HG03025 (cell line): ENCODE measurements at regions not wholly inside any gene's neighbourhood (a gene's known extent, or its start where the extent isn't known, plus 50 kb on each side); places are given as distances from the start of the nearest gene placed in this dataset.

Experiments used
- ATAC-seq: cut with Tn5 transposase; IDR thresholded peaks from one replicate; pipeline ENCODE4 v1.9.1; 2021; ENCODE audit warnings: mild to moderate bottlenecking, moderate library complexity; ENCODE audit not compliant: unreplicated experiment, low FRiP score

DNA sequence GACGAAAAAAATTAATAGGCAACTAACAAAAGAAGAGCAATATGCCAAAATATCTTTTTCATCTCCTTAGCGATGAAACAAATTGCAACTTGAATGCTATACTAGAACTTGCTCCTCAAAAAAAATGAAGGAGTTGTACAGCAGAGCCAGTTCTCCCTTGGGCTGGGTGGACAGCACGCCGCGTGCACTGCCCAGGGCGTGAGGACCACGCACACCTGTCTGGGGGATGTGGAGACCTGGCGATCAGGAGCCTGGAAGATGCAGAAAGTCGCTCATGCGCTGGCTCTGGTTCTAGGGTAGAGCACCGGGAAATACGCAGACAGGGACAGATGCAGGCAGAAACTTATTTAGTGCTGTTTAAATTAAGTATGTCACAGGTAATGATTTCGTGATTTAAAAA is 342.0 kb upstream of the IRX4 start:
- ATAC-seq: no peak

DNA sequence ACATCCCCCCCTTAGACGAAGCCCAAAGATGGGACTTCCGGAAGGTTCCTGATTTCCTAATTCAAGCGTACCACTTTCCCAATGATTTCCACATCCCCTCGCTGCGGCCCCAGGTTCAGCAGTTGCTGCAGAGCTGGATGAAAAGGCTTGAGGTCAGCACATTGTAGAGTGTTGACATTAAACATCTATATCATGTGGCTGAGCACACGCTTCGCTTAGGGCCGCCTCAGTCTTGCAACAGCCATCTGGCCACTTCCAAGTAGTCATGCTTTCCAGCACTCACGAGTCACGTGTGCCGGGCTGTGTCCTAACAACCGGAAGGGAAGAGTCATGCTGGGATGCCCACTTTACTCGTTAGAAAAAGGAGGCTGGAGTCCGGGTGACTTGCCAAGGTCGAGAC is 340.6 kb upstream of the IRX4 start:
- ATAC-seq: no peak

DNA sequence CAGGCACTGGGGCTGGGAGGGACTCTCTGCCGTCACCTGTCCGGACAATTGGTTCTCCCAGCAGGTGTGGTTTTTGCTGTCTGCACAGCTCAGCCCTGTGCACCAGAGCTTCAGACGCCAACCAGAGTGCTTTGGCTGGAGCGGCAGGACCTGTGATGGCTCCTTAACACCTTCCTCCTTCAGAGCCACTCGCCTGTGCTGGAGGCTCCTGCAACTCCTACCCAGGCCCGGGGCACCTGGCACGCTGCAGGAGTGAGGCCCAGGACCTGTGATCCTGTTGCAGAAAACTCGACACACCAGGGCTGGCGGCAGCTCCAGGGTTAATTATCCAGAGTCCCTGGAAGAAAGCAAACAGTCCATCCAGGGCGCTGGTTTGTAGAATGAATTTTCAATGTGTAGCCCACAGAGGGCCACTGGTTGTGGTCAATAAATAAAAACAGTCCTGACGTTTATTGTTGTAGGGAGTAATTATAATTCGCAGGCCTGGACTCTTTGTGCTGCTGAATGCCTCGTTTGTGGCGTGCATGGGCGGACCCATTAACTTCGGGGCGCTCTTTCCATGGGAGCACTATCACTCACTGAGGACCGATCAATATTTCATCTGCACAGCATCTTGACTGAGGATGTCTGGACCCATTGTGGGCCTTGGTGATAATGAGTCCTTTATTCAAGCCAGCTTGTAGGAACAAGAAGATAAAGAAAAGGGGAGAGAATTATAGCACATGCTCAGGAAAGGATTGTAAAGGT is 339.7 kb upstream of the IRX4 start:
- ATAC-seq: no peak

DNA sequence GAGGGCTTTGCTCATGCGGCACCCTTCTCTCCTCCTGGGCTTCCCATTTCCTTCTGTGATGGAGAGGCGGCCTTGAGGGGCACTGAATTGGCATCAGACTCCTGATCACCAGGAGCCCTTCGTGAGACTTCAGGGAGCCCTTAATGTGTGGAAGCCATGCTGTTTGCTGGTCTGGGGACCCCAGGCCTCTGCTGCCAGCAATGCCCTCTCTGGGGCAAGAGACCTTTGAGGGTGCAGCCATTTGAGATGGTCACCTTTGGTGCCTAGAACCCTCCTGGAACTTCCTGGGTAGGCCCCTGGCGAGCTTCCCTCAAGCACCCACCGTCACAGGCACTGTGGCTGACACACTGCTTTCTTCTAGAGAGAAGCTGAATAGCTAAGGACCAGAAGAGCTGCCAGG is 338.7 kb upstream of the IRX4 start:
- no peak for ATAC-seq

DNA sequence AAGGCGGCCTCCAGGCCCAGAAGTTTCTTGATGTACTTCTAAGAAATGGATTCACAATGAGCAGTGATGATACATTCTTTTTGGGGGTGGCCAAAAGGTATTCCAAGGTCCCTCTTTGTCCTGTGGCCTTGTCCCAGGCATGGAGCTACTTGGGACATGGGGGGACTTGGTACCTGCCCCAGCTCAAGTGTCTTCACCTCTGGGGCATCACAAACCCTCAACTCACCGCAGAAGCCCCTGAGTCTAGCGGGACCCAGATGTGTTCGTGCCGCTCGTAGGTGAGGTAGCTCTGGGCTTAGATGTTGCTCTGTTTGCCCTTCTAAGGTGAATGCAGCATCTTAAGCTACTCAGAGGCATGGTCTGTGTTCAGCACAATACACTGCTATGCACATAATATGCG is 338.0 kb upstream of the IRX4 start:
- ATAC-seq: no peak

DNA sequence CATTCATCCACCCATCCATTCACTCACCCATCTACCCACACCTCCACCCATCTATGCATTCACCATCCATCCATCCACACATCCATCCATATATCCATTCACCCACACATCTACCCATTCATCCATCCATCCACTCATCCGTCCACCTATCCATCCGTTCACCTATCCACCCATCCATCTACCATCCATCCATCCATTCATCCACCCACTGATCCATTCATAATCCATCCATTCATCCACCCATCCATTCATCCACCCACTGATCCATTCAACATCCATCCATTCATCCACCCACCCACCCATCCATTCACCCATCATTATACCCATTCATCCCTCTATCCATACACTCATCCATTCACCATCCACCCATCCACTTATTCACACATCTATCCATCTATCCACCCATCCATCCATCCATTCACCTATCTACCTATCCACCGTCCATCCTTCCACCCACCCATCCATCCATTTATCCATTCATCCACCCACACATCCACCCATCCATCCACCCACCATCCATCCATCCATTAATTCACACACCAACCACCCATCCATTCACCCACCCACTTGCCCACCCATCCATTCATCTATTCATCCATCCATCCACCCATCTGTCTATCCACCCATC is 336.5 kb upstream of the IRX4 start:
- ATAC-seq: no peak

DNA sequence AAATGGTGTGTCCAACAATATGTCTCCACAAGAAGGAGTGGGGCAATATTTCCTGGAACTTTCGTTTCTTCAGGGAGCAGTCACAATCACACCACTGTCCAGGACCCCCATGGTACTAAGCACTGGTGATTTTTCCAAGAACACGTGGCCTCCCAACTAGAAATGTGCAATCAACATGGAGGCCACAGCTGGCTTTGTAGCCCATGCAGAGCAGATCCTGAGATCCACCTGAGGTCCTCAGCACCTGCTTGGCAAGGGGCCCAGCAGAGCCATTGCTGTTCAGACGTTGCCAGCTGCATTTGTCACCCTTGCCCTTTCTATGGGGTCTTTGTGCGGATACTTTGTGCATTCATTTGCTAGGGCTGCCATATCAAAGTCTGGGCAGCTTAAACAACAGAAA is 334.5 kb upstream of the IRX4 start:
- no peak for ATAC-seq

DNA sequence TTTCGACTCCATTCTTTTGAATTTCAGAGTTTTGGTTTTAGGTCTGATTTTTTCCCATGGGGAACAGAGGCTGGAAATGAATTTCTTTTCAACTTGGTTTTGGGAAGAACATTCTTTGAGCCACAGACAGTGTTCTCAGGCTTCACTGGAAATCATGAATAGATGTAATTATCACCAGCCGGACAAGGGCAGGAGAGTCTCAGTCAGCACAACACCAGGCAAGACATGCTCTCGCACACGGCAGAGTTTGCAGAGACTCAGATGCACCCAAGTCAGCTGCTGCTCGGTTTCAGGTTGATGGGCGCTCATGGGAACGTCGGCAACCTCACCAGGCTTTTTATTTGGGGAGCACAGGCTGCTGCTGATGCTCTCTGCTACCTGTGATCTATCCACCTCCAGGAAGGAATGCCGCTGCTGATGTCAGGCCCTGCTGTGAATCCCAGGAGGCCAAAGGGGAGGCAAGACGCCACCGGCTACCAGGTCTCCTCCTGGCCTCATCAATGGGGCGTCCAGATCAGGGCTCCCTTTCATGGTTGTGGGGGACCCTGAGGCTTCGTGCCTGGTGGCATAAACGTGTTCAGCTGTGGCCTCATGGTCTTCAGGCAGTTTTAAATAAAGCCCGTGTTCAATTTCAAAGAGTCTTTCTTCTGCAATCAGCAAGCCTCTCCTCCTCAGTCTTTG is 332.3 kb upstream of the IRX4 start:
- no peak for ATAC-seq

DNA sequence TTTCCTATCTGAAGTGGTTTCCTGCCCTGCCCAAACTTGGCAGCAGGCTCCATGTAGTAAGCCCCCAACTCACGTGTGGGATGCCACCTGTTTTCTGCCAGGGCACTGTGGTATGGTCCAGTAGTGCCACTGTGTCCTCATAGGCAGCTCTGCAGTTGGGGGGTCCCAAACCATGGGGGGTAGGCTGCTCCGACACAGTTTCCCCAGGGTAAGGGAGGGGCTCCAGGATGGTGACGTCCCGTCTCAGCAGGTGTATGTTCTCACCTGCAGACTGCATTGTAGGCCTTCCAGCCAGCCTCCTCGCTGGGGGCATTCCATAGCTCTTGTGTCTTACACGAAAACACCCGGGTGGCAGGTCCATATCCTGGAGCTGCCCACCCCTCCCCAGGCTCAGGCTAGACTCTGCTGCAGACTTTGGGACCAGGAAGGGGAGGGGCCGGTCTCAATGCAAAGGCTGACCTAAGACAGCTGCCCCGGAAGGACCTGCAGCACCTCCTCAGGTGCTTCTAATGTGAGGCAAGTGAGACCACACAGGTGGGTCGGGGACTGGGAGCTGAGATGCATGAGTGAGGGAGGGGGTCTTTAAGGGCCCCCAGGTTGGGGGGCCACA is 330.5 kb upstream of the IRX4 start:
- no peak for ATAC-seq

DNA sequence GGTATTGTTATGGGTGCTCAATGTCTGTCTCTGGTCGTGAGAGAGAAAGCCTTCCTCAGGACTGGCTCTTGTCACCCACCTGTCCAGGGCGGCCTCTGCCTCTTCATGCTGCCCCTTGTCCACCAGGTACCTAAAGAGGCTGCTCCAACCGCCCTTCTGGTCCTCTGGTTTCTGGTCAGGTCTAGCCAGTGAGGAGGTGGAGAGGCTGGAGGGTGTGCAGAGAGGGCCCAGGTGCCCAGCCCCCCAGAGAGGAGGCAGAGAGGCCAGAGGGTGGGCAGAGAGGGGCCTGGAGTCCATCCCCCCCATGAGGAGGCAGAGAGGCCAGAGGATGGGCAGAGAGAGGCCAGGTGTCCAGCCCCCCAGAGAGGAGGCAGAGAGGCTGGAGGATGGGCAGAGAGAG is 329.8 kb upstream of the IRX4 start:
- no peak for ATAC-seq

DNA sequence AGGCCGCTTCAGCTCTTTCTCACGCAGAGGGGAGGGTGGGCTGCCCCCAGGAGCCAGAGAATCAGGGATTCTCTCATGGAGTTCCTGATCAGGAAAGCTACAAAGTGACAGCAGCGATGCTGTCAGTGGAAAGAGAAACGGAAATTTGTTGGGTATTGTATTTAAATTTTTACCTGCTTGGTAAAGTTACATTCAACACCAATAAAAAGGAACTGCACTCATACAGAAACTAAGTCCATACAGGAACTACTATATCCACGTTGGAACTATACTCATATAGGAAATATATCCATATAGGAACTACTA is 325.5 kb upstream of the IRX4 start:
- no peak for ATAC-seq

DNA sequence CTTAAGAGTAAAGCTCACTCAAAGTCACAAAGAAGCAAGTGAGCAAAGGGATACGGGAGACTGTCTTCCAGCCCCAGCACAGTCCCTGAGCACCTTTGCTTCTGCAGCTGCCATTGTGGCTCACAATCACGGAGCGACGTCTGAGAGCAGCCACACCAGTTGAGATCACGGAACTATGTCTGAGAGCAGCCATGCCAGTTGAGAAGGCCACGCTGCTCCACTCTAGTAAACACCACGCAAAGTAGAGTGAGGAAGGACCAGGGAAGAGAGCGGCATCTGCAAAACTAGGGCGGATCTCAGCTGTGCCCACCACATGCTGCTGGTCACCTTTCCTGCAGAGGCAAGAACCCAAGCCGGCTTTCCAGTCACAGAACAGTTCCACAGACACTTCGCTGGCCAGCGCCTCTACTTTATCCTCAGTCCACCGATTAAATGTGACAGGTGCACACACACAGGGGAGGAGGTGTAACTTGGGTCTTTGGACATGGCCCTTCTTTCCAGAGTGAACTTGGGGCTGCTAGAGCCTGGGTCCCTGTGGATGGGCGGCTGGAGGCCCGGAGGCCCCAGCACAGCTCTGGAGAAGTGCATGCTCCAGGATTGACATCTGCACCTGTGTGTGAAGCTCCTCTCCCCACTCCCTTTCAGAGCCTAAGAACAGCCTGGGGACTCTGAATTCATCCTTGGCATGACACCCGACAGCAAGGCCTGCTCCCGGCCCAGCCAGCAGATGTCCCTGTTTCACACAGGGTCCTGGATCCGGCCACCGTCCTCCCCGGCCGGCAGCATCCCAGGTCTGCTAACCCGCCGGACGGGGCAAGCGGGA is 324.9 kb upstream of the IRX4 start:
- ATAC-seq: no peak

DNA sequence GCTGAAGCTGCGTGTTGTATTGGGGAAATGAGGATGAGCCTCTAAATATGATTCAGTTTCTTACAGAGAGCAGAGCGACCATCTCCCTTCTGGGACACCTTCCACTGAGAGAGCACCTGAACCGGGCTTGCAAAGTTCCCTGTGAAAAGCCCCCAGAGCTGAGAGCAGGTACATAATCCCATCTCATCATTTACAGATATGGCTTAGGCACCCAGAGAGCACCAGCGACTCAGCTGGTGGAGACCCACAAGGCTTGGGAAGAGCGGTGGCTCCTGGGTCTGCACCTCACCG is 324.3 kb upstream of the IRX4 start:
- no peak for ATAC-seq

DNA sequence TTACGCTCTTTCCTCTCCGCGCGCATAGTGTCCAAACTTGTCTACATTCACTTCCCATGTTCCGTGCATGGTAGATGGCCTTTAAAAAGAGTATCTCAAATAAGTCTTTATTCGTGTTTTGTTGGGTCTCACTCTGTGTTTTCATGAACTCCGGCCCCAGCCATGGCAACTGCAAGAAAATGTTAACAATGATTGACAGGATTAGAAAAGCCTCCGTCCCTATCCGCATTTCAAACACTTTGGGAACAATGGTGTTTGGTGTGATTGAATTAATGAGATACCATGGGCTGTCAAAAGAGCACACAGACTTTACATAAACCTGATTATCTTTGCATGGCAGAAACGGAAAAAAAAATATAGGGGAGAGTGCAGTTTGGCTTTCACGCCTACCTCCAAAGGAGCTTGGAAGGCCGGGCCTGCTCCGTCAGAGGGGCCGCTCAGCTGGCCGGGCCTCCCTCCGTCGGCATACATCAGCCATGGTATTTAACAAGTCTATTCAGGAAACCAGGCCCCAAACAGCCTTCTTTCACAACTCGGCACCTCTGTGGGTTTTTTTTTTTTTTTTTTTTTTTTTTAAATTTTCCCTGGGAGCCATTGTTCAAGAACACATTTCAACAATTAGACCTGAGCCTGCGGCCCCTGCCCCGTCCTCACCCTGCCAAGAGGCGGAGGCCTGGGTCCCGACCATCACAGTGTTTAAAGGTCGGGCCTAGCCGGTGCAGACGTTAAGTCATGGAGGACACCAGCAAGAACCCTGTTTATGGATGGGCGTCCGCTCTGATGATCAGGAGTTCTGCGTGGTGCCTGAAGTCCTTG is 323.8 kb upstream of the IRX4 start:
- no peak for ATAC-seq

DNA sequence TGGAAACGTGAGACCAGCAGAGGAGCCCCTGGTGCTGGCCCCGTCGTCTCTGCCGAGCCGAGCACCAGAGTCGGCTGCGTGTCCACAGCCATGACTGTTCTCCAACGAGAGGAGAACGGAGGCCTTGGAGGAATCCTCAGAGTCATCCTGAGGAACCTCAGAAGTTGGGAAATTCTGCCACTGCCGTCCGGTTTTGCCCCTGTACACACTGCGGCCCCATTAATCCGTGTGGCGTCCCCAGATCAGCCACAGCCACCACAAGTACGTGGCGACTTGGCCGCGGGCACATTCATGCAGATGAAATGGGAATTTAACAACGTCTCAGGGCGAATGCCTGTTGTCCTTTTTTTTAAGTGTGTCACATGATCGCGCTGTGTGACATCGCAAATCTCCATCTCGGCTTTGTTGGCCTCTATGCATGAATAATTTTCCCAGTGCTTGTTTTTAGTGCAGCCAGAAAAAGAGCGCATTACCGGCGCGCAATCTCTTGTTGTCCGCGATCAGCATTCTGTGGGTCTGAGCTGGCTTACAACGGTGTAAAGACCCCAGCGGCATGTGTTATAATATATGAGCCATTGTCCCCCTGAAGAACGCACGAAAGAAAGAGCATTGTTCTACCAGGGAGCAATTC is 323.0 kb upstream of the IRX4 start:
- ATAC-seq: no peak

DNA sequence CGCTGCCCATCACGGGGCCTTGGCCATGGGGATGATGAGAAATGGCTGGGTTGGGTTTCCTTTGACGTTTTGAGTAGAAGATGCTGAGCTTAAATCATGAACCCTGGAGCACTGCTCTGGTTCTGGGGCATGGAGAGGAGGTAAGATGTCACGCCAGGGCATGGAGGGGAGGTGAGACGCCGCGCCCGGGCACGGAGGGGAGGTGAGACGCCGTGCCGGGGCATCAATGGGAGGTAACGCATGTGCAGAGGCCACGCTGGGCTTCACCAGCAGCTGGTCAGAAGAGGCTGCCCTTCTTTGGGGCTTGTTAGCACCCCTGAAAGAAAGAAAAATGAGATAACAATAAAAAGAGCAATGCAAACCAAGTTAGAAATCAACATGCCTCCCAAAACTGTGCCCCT is 322.5 kb upstream of the IRX4 start:
- ATAC-seq: no peak

DNA sequence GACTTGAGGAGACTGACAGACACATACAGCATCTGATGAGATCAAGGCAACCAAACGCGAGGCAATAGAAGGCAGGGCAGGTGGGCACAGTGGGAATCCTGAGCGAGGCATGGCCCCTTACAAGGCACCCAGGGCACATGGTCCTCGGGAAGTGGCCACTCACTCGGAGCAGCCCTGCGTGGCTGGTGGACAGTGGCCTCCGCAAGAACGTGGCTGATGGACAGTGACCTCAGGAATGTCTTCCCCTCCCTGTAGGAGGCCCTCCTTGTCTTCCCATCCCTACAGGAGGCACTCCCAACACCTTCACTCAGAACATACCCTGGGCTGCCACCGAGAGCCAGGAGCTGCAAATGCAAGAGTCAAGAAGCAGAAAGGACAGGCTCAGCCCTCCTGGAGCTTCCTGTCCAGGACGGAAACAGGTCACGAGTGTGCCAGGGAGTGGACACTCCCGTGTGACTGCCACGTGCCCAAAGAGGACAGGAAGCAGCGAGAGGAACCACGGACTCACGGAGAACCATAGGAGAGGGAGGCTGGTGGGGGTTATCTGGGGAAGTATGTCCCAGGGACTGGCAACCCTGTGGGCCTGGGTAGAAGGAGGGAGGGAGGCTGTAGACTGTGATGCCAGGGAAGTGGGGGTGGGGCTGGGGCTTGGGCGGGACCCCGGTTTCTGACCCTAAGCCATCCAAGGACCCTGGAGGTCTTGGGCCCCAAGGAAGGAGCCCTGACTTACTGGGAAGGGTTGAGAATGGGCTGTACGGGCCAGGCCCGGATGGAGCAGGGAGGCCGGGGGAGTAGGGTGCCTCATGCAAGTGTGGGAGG is 321.9 kb upstream of the IRX4 start:
- no peak for ATAC-seq

DNA sequence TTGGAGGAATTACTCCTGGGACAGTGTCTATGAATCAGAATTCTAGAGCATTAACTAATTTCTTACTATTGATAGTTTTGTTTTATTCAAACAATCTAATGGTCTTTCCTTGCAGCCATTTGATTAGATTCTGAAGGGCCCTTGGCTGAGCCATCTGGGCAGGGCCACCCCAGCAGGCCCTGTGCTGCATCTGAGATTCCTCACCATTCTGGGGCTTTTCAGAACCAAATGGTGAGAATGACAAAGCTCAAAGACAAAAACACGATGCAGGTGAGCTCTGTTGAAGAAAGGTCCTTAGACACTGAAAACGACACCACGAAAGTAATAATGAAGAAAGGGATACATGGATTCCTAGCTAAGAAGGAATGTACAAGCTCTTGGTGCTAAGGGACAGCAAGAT is 321.0 kb upstream of the IRX4 start:
- no peak for ATAC-seq

DNA sequence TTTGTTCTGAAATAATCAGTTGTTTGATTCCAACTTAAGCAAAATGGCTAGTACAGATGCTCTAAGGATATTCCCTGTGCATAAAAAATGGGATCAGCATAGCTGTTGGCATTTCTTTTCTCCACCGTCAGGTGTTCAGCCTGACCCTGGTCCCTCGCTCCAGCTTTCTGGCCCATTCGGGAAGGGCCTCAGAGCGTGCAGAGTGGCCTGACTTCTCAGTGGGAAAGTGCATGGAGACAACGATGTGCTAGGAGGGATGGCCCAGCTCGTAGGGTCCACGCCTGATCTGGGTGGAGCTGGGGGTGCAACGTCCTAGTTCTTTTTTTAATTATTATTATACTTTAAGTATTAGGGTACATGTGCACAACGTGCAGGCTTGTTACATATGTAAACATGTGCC is 319.1 kb upstream of the IRX4 start:
- ATAC-seq: no peak
